ENCODE measurements at regions not wholly inside any gene's neighbourhood (a gene's known extent, or its start where the extent isn't known, plus 50 kb on each side); places are given as distances from the start of the nearest gene placed in this dataset.
A peak's percentile ranks its signal among the peaks of the same experiment; 100 is the strongest.

DNA sequence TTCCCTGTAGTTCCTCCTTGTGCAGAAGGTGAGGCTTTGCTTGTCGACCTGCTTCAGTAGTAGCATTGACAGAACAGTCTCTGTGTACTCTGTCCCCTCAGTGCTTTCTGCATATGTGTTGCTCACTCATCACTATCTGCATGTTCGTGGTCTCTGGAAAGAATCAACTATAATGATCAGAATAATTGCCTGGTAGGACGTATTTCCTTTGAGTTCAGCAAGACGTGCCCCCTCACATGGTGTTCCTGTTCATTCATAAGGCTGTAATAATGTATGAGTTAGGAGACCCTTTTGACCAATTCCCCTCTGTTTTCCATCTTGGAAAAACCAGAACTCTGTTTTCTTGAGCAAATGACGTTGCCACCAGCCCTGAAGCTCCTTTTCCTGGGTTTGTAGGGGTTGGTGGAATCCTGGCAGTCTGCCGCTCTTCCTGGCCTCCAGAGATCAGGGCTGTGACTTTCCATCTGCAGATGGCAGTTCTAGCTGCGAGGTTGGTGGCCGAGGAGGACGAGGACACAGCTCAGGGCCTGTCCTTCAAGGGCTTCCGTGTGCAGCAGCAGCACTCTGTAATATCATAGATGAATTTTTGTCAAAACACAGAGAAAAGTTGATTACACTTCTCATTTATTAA, 61.9 kb downstream of the EXOSC2 start:
- TF ChIP-seq, protein P1, sequence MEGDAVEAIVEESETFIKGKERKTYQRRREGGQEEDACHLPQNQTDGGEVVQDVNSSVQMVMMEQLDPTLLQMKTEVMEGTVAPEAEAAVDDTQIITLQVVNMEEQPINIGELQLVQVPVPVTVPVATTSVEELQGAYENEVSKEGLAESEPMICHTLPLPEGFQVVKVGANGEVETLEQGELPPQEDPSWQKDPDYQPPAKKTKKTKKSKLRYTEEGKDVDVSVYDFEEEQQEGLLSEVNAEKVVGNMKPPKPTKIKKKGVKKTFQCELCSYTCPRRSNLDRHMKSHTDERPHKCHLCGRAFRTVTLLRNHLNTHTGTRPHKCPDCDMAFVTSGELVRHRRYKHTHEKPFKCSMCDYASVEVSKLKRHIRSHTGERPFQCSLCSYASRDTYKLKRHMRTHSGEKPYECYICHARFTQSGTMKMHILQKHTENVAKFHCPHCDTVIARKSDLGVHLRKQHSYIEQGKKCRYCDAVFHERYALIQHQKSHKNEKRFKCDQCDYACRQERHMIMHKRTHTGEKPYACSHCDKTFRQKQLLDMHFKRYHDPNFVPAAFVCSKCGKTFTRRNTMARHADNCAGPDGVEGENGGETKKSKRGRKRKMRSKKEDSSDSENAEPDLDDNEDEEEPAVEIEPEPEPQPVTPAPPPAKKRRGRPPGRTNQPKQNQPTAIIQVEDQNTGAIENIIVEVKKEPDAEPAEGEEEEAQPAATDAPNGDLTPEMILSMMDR (IDR thresholded peaks at IDR 0.05; ENCODE audit: extremely low read depth, low read depth, low read length) = no peak
- H3K4me1 ChIP-seq (ENCODE audit: insufficient read depth, low read length) = peaks cover 13% of the 10 kb centered on the region
- no peak overlapping the region for H3K4me3 ChIP-seq (ENCODE audit: insufficient read depth, low read length)
- H3K27ac ChIP-seq (ENCODE audit: low read depth, low read length) = no peak overlapping the region
- no peaks in the 10 kb centered on the region for H3K9me3 ChIP-seq (ENCODE audit: low read depth, low read length)
- H4K20me1 ChIP-seq (ENCODE audit: insufficient read depth, low read length) = peaks cover 28% of the 10 kb centered on the region
- no peak for DNase-seq (ENCODE audit: insufficient read length, low spot score, missing footprints)
- H3K27me3 ChIP-seq (ENCODE audit: insufficient read depth, low read length) = no peaks in the 10 kb centered on the region
- H3K36me3 ChIP-seq (ENCODE audit: insufficient read depth, low read length) = no peaks in the 10 kb centered on the region
- H3K79me2 ChIP-seq (ENCODE audit: insufficient read depth, low read length) = peaks cover 62% of the 10 kb centered on the region
- no peak overlapping the region for H2AFZ ChIP-seq (ENCODE audit: low read length)
- H3K4me2 ChIP-seq (ENCODE audit: insufficient read depth, low read length) = no peak overlapping the region

GRCh38 chr9:130756037-130756436, 62.5 kb downstream of the EXOSC2 start:
- no peak overlapping the region for H3K4me3 ChIP-seq (ENCODE audit: insufficient read depth, low read length)
- H4K20me1 ChIP-seq (ENCODE audit: insufficient read depth, low read length) = peaks cover 28% of the 10 kb centered on the region
- H3K4me1 ChIP-seq (ENCODE audit: insufficient read depth, low read length) = peaks cover 13% of the 10 kb centered on the region
- H3K79me2 ChIP-seq (ENCODE audit: insufficient read depth, low read length) = peaks cover 61% of the 10 kb centered on the region
- no peak overlapping the region for H2AFZ ChIP-seq (ENCODE audit: low read length)
- no peak overlapping the region for H3K27ac ChIP-seq (ENCODE audit: low read depth, low read length)
- TF ChIP-seq, protein P1 (IDR thresholded peaks at IDR 0.05; ENCODE audit: extremely low read depth, low read depth, low read length) = no peak
- no peaks in the 10 kb centered on the region for H3K36me3 ChIP-seq (ENCODE audit: insufficient read depth, low read length)
- no peaks in the 10 kb centered on the region for H3K27me3 ChIP-seq (ENCODE audit: insufficient read depth, low read length)
- no peak for DNase-seq (ENCODE audit: insufficient read length, low spot score, missing footprints)
- no peaks in the 10 kb centered on the region for H3K9me3 ChIP-seq (ENCODE audit: low read depth, low read length)
- peak overlapping the region; percentile 40 for H3K4me2 ChIP-seq (ENCODE audit: insufficient read depth, low read length)

DNA sequence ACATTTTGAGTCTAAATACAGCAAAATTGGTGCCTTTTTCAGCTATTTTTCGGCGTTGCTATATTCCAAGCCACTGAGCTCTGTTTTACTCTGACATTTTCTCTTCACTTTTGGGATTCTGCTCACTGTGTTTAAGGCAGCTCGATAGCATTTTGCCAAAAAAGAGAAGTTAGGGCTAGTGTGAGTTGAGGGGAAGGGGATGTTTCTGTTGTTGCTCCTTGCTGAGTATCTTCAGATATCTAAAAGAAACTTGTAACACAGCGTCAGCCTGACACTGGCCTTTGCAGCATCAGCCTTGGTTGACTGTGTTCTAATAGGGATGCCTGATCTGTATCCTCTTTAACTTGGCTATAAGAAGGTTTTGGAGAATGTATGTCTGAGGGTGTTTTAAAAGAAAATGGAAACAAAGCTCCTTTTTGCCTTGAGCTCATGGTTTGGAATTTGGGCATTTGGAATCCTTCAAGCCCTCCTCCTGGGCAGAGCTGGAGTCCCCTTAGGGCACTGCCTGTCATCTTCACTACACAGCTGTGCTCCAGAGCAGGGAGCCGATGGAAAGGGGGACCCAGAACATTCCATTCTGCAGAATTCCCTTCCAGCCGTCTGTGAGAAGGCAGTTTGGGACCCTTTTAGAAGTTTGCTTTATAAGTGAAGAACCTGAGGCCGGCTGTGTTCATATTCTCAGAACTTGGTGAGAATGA, 63.0 kb downstream of the EXOSC2 start:
- no peak overlapping the region for H3K4me3 ChIP-seq (ENCODE audit: insufficient read depth, low read length)
- H3K36me3 ChIP-seq (ENCODE audit: insufficient read depth, low read length) = no peaks in the 10 kb centered on the region
- H3K9me3 ChIP-seq (ENCODE audit: low read depth, low read length) = no peaks in the 10 kb centered on the region
- DNase-seq (ENCODE audit: insufficient read length, low spot score, missing footprints) = no peak
- peaks cover 63% of the 10 kb centered on the region for H3K79me2 ChIP-seq (ENCODE audit: insufficient read depth, low read length)
- no peaks in the 10 kb centered on the region for H3K27me3 ChIP-seq (ENCODE audit: insufficient read depth, low read length)
- H3K4me2 ChIP-seq (ENCODE audit: insufficient read depth, low read length) = peak overlapping the region; percentile 40
- H3K27ac ChIP-seq (ENCODE audit: low read depth, low read length) = no peak overlapping the region
- H2AFZ ChIP-seq (ENCODE audit: low read length) = no peak overlapping the region
- TF ChIP-seq, protein P1 (IDR thresholded peaks at IDR 0.05; ENCODE audit: extremely low read depth, low read depth, low read length) = no peak
- peaks cover 13% of the 10 kb centered on the region for H3K4me1 ChIP-seq (ENCODE audit: insufficient read depth, low read length)
- H4K20me1 ChIP-seq (ENCODE audit: insufficient read depth, low read length) = peaks cover 24% of the 10 kb centered on the region

DNA sequence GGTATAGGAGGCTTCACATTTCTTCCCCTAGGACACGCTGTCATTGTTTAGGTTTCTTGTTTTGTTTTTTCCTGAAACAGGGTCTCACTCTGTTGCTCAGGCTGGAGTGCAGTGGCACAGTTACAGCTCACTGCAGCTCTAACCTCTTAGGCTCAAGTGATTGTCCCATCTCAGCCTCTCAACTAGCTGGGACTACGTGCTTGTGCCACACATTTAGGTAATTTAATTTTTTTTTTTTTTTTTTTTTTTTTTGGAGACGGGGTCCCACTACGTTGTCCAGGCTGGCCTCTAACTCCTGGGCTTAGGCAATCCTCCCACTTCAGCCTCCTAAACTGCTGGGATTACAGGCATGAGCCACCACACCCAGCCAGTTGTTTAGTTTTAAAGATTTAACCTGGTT, 66.2 kb downstream of the EXOSC2 start:
- TF ChIP-seq, protein P1 (IDR thresholded peaks at IDR 0.05; ENCODE audit: extremely low read depth, low read depth, low read length) = no peak
- Histone ChIP-seq H3K9me3 (ENCODE audit: low read depth, low read length) (no peaks in the 10 kb centered on the region), H3K79me2 (ENCODE audit: insufficient read depth, low read length) (peaks cover 71% of the 10 kb centered on the region), H3K27me3 (ENCODE audit: insufficient read depth, low read length) (no peaks in the 10 kb centered on the region), H3K4me3 (ENCODE audit: insufficient read depth, low read length) (no peak overlapping the region), H3K27ac (ENCODE audit: low read depth, low read length) (no peak overlapping the region), H3K4me2 (ENCODE audit: insufficient read depth, low read length) (no peak overlapping the region), H2AFZ (ENCODE audit: low read length) (no peak overlapping the region), H3K36me3 (ENCODE audit: insufficient read depth, low read length) (no peaks in the 10 kb centered on the region), H4K20me1 (ENCODE audit: insufficient read depth, low read length) (peaks cover 14% of the 10 kb centered on the region), H3K4me1 (ENCODE audit: insufficient read depth, low read length) (peaks cover 36% of the 10 kb centered on the region)
- no peak for DNase-seq (ENCODE audit: insufficient read length, low spot score, missing footprints)
